Panc1 (cell line): ENCODE measurements at regions not wholly inside any gene's neighbourhood (a gene's known extent, or its start where the extent isn't known, plus 50 kb on each side); places are given as distances from the start of the nearest gene placed in this dataset.

Source experiments
- CTCF ChIP-seq: fragments of 450-650 bp; IDR thresholded peaks from 2 replicates; pipeline ENCODE4 v1.5.1; 2017; ENCODE audit warnings: mild to moderate bottlenecking
- POLR2AphosphoS5 ChIP-seq: IDR thresholded peaks from 2 replicates; pipeline ENCODE4 v1.6.1; 2012; ENCODE audit warnings: mild to moderate bottlenecking, low read depth, low read length, moderate library complexity
- REST ChIP-seq, 2 experiments: IDR thresholded peaks; 2 replicates each; pipeline ENCODE4 v1.6.1; 2011 to 2012; ENCODE audit warnings: low read depth in 2 of 2, control low read depth in 1 of 2, low read length in 1 of 2, mild to moderate bottlenecking in 1 of 2, moderate library complexity in 1 of 2; ENCODE audit not compliant: insufficient read depth in 1 of 2
- SIN3A ChIP-seq: IDR thresholded peaks from 2 replicates; pipeline ENCODE4 v1.6.1; 2012; ENCODE audit warnings: low read depth, mild to moderate bottlenecking, low read length, moderate library complexity, borderline replicate concordance; ENCODE audit not compliant: insufficient read depth
- TCF7L2 ChIP-seq: IDR thresholded peaks from 2 replicates; pipeline ENCODE4 v1.6.1; 2011; ENCODE audit warnings: mild to moderate bottlenecking, low read depth, low read length, inconsistent platforms

- TF ChIP-seq CTCF (no peak), POLR2AphosphoS5 (no peak), SIN3A (no peak), REST (IDR thresholded peaks at IDR 0.05; ENCODE audit: insufficient read depth in 1 of 2, low read depth in 2 of 2, low read length in 1 of 2) (no peak), TCF7L2 (no peak)
These were observed 540.2 kb downstream of the RAB38 start for GRCh38 chr11:87635001-87635400.
